Activated B cell treated with CpG ODN at 0.5 μM for 24 hours (primary cell): ENCODE measurements at regions not wholly inside any gene's neighbourhood (a gene's known extent, or its start where the extent isn't known, plus 50 kb on each side); places are given as distances from the start of the nearest gene placed in this dataset.
"Not testable (repeated sequence)": the region's sequence is repeated elsewhere in the genome, so short reads cannot be mapped to it uniquely, and the experiment has no call there.

Experiments
- ATAC-seq: fragments of 200-7000 bp; cut with Tn5 transposase; one replicate; pipeline ENCODE4 v1.10.0; 2021; ENCODE audit warnings: low read depth, mild to moderate bottlenecking, moderate library complexity
- CTCF ChIA-PET: fragments of 350-600 bp; sonication (Branson Sonifier 250); formaldehyde crosslinking; loops from one replicate; lab custom pipeline; 2021; ENCODE audit warnings: antibody characterized with exemption; lab: Charles Lee
- POLR2A ChIA-PET: fragments of 350-600 bp; sonication (Branson Sonifier 250); formaldehyde crosslinking; loops from one replicate; lab custom pipeline; 2021; ENCODE audit warnings: antibody characterized with exemption; lab: Charles Lee
- DNase-seq: peaks from one replicate; pipeline ENCODE4 v3.0.0; 2022
- H3K27ac Mint-ChIP-seq: one replicate; pipeline ENCODE4 v1.8.0; 2020; ENCODE audit warnings: mixed read lengths
- H3K27me3 Mint-ChIP-seq: one replicate; pipeline ENCODE4 v1.8.0; 2021; ENCODE audit warnings: mixed read lengths
- H3K36me3 Mint-ChIP-seq: one replicate; pipeline ENCODE4 v1.8.0; 2021; ENCODE audit warnings: low read depth, mixed read lengths
- H3K4me1 Mint-ChIP-seq: one replicate; pipeline ENCODE4 v1.8.0; 2021; ENCODE audit warnings: mixed read lengths
- H3K4me3 Mint-ChIP-seq: one replicate; pipeline ENCODE4 v1.8.0; 2020; ENCODE audit warnings: mild to moderate bottlenecking, mixed read lengths
- H3K9me3 Mint-ChIP-seq: one replicate; pipeline ENCODE4 v1.8.0; 2020; ENCODE audit warnings: mixed read lengths
- CTCF ChIP-seq: fragments of 200-600 bp; IDR thresholded peaks from one replicate; pipeline ENCODE4 v1.8.0; 2022; ENCODE audit warnings: antibody characterized with exemption, mild to moderate bottlenecking
- intact Hi-C: fragments of 100-400 bp; cut with micrococcal nuclease; formaldehyde crosslinking; loops from one replicate; pipeline ENCODE4 v1.15.1; 2024

GRCh38 chr22:48757985-48758561 is 1069.6 kb downstream of the BRD1 start:
- TF ChIP-seq CTCF, result no peak
- no peak for DNase-seq
- no peak overlapping the region for H3K4me3 Mint-ChIP-seq
- intact Hi-C loops, result no loop called here
- no peaks in the 10 kb centered on the region for H3K36me3 Mint-ChIP-seq
- no peaks in the 10 kb centered on the region for H3K4me1 Mint-ChIP-seq
- H3K27ac Mint-ChIP-seq, result no peak overlapping the region
- ATAC-seq, result no peak
- CTCF ChIA-PET, result no interaction called here
- POLR2A ChIA-PET, result no interaction called here
- no peaks in the 10 kb centered on the region for H3K9me3 Mint-ChIP-seq
- H3K27me3 Mint-ChIP-seq, result no peaks in the 10 kb centered on the region

- no peaks in the 10 kb centered on the region for H3K36me3 Mint-ChIP-seq
- no peak overlapping the region for H3K27ac Mint-ChIP-seq
- no peak for TF ChIP-seq CTCF
- intact Hi-C loops, result no loop called here
- no peaks in the 10 kb centered on the region for H3K27me3 Mint-ChIP-seq
- no peaks in the 10 kb centered on the region for H3K9me3 Mint-ChIP-seq
- CTCF ChIA-PET, result no interaction called here
- DNase-seq (no peak), ATAC-seq (no peak)
- H3K4me1 Mint-ChIP-seq, result no peaks in the 10 kb centered on the region
- H3K4me3 Mint-ChIP-seq, result no peak overlapping the region
- POLR2A ChIA-PET, result no interaction called here
These were observed 1070.1 kb downstream of the BRD1 start for GRCh38 chr22:48757581-48757980.

- POLR2A ChIA-PET, intact Hi-C loops, H3K9me3 Mint-ChIP-seq, DNase-seq, H3K27me3 Mint-ChIP-seq, H3K4me3 Mint-ChIP-seq, H3K4me1 Mint-ChIP-seq, H3K27ac Mint-ChIP-seq, CTCF ChIA-PET, ATAC-seq, H3K36me3 Mint-ChIP-seq: not testable (repeated sequence)
These were observed 1070.5 kb downstream of the BRD1 start for GRCh38 chr22:48757135-48757534.

- Mint-ChIP-seq H3K4me3 (no peak overlapping the region), H3K4me1 (no peaks in the 10 kb centered on the region), H3K9me3 (no peaks in the 10 kb centered on the region), H3K36me3 (no peaks in the 10 kb centered on the region), H3K27me3 (no peaks in the 10 kb centered on the region), H3K27ac (no peak overlapping the region)
- no peak for TF ChIP-seq CTCF
- DNase-seq (no peak), ATAC-seq (no peak)
- CTCF ChIA-PET, result no interaction called here
- intact Hi-C loops, result no loop called here
- POLR2A ChIA-PET, result no interaction called here
These were observed 1071.2 kb downstream of the BRD1 start for GRCh38 chr22:48756146-48757111.

- Mint-ChIP-seq H3K4me3 (no peak overlapping the region), H3K9me3 (no peaks in the 10 kb centered on the region), H3K27me3 (no peaks in the 10 kb centered on the region), H3K27ac (no peak overlapping the region), H3K36me3 (no peaks in the 10 kb centered on the region), H3K4me1 (no peaks in the 10 kb centered on the region)
- TF ChIP-seq CTCF, result no peak
- ChIA-PET CTCF (no interaction called here), POLR2A (no interaction called here)
- DNase-seq (no peak), ATAC-seq (no peak)
- intact Hi-C loops, result no loop called here
These were observed 1072.4 kb downstream of the BRD1 start for GRCh38 chr22:48755059-48755949.
